AG09309 (cell line): ENCODE measurements at regions not wholly inside any gene's neighbourhood (a gene's known extent, or its start where the extent isn't known, plus 50 kb on each side); places are given as distances from the start of the nearest gene placed in this dataset.

Experiments used
- DNase-seq: peaks from one replicate; pipeline ENCODE4 v3.0.0-alpha.2; 2010; ENCODE audit warnings: low read depth
- H3K4me3 ChIP-seq: 2 replicates; pipeline ENCODE4 v1.5.1; 2011; ENCODE audit warnings: mild to moderate bottlenecking, low read depth, low read length, moderate library complexity; ENCODE audit not compliant: control insufficient read depth
- CTCF ChIP-seq: IDR thresholded peaks from 2 replicates; pipeline ENCODE4 v1.5.1; 2011; ENCODE audit warnings: mild to moderate bottlenecking, low read depth, low read length, inconsistent platforms; ENCODE audit not compliant: insufficient read depth, control insufficient read depth; ENCODE audit errors: missing control alignments

GRCh38 chr2:18750672-18751554, 161.5 kb upstream of the NT5C1B start:
- TF ChIP-seq CTCF = no peak
- H3K4me3 ChIP-seq = no peak overlapping the region
- no peak for DNase-seq

- peak; percentile 74 for TF ChIP-seq CTCF
- DNase-seq = no peak
These were observed 160.7 kb upstream of the NT5C1B start for GRCh38 chr2:18749912-18750526.

GRCh38 chr2:18745431-18746272, 156.3 kb upstream of the NT5C1B start:
- TF ChIP-seq CTCF = no peak
- DNase-seq = no peak
- H3K4me3 ChIP-seq = no peak overlapping the region

More at GRCh38 chr2:18749912-18750526, 160.7 kb upstream of the NT5C1B start:
- no peak overlapping the region for H3K4me3 ChIP-seq

- peak; percentile 8 for TF ChIP-seq CTCF
- H3K4me3 ChIP-seq = no peak overlapping the region
- DNase-seq = no peak
These were observed 152.7 kb upstream of the NT5C1B start for GRCh38 chr2:18741895-18742732.

- H3K4me3 ChIP-seq = no peak overlapping the region
- no peak for DNase-seq
- TF ChIP-seq CTCF = no peak
These were observed 151.8 kb upstream of the NT5C1B start for GRCh38 chr2:18741191-18741590.
